Erythroblast (primary cell): ENCODE measurements at regions not wholly inside any gene's neighbourhood (a gene's known extent, or its start where the extent isn't known, plus 50 kb on each side); places are given as distances from the start of the nearest gene placed in this dataset.

ENCODE experiments used
- GATA1 ChIP-seq: IDR thresholded peaks from 2 replicates; pipeline ENCODE4 v1.6.1; 2011; ENCODE audit warnings: low read depth, mild to moderate bottlenecking, control low read depth, low read length, moderate library complexity
- POLR2A ChIP-seq: IDR thresholded peaks from 2 replicates; pipeline ENCODE4 v1.6.1; 2011; ENCODE audit warnings: mild to moderate bottlenecking, low read length

GRCh38 chr4:14742054-14742453 lies 260.2 kb upstream of the CPEB2 start:
- TF ChIP-seq POLR2A: no peak
- TF ChIP-seq GATA1: no peak
